ENCODE measurements at regions not wholly inside any gene's neighbourhood (a gene's known extent, or its start where the extent isn't known, plus 50 kb on each side); places are given as distances from the start of the nearest gene placed in this dataset.

DNA sequence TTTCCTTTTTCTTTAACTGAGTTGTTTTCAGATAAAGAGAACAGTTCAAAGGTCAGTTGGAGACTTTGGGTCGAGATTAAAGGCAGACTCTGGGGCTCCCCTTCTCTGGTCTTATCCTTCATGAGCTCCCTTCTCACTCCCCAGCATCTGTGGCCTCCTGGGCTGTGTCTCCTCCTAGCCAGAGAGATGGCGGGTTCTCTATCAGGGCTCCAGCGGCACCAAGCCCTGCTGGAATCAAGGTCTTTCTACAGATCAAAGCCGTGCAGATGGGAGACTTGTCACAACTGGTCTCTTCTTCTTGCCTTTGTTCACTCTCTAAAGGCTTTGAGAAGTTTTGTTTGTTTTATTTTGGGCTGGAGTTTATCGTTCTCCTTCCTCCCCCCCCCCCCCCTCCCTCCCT is 373.7 kb upstream of the C1orf174 start:
- Histone ChIP-seq H3K27ac (no peak overlapping the region), H3K4me3 (no peak overlapping the region)

DNA sequence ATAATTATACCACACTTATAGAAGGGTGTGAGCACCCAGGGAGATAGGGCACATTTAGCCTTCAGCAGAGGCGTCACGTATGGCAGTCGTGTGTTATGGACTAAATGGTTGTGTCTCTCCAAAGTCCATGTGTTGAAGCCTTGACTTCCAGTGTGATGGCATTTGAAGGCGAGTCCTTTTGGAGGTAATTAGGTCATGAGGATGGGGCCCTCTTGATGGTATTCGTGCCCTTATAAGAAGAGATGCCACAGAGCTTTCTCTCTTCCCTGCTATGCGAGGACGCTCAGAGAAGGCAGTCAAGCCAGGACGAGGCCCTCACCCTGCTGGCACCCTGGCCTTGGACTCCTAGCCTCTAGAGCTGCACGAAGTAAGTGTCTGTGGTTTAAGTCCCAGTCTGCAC is 375.0 kb upstream of the C1orf174 start:
- H3K27ac ChIP-seq, result no peak overlapping the region
- no peak overlapping the region for H3K4me3 ChIP-seq

DNA sequence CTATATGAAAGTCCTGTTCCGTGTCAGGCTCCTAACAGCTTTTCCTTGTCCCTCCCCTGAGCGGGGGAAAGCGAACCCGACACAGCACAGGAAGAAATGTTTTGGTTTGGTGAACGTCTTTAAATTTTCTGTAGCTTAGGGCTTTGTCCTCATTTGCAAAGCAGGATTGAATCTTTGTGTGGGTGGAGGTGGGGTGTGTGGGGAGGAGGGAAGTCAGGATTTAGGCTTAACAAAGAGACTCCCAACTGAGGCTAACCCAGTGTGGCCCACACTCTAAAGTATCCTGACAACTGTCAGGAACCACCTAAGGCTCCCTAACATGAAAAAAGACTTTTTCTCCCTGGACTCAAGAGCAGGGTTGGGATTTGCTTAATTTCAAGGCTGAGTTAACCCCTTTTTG is 376.2 kb upstream of the C1orf174 start:
- Histone ChIP-seq H3K27ac (no peak overlapping the region), H3K4me3 (no peak overlapping the region)

DNA sequence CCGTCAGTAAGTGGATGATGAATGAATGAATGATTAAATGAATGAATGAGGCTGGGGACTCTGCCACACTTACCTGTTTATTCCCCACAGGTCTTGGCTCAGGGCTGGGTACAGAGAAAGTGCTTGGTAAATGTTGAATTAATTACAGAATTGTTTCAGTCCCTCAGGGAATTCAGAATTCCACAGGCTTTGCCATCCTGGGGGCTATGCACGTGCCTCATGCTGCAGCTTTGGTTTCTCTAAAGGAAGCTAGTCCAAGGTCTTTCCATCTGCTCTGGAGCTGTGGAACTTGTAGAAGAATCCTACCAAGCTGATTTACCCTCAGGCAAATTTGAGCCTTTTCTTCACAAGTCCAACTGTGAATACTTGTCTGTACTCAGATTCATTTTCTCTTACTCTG is 376.8 kb upstream of the AJAP1 start:
- H3K27ac ChIP-seq, result no peak overlapping the region
- no peak overlapping the region for H3K4me3 ChIP-seq

DNA sequence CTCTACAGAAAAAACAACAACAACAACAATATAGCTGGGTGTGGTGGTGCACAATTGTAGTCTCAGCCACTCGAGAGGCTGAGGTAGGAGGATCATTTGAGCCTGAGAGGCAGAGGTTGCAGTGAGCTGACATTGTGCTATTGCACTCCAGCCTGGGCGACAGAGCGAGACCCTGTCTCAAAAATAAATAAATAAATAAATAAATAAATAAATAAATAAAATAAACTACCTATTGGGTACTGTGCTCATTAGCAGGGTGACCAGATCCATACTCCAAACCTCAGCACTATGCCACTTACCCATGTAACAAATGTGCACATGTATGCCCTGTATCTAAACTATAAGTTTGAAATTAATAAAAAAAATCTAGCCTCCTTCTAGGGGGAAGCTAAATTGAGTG is 369.4 kb upstream of the AJAP1 start:
- Histone ChIP-seq H3K4me3 (no peak overlapping the region), H3K27ac (no peak overlapping the region)

- no peak overlapping the region for H3K27ac ChIP-seq
These were observed 361.5 kb upstream of the AJAP1 start for GRCh38 chr1:4292861-4293260.

DNA sequence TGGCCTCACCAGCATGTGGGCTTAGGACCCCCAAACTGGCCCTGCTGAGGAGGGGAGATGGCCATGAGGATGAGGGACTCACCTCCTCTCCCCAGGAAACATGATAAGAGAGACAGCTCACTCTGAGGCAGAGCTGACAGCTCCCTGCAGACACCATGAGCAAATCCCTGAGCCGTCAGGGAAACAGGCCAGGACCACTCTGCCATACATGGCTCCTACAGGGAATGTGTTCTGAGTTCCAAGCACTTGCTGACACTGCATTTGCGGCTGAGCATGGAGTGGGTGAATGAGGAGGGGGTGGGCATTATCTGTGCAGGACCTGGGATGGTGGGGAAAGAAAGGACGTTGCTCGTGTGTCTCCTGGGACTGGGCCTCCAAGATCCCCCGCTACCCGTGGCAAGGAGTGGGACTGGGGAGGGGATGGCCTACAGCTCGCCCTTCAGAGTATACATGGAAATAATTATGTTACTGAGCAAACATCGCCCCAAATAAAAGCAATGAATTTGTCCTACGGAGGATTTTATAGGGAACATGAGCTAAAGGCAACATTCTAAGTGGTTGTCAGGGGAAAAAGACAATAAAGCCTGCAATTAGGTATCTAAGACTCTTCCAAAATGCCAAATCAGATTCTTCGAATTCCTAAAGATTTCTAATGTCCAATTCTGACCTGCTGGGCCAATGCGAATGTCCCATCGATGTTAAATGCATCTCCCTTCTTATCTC is 355.9 kb upstream of the AJAP1 start:
- no peak overlapping the region for H3K27ac ChIP-seq
- H3K4me3 ChIP-seq, result no peak overlapping the region

More at GRCh38 chr1:4292861-4293260, 361.5 kb upstream of the AJAP1 start:
- H3K4me3 ChIP-seq, result no peak overlapping the region

DNA sequence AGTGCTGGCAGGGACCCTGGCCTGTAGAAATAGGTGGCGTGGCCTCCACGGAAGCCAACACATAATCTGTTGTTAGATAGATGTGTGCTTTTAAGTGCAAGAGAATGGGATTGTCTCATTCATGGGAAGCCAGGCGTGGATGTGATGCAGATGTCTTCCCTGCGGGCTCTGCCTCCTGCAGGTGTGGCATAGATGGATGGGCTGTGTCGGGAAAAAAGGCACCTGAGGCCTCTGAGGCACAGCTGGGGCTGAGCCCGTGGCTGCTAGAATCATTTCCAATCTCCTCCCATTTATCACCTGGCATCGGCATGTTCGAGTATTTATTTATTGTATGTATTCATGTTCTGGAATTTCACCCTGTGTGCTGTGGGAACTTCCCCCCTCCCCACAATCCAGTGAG is 353.4 kb upstream of the AJAP1 start:
- Histone ChIP-seq H3K4me3 (no peak overlapping the region), H3K27ac (no peak overlapping the region)

DNA sequence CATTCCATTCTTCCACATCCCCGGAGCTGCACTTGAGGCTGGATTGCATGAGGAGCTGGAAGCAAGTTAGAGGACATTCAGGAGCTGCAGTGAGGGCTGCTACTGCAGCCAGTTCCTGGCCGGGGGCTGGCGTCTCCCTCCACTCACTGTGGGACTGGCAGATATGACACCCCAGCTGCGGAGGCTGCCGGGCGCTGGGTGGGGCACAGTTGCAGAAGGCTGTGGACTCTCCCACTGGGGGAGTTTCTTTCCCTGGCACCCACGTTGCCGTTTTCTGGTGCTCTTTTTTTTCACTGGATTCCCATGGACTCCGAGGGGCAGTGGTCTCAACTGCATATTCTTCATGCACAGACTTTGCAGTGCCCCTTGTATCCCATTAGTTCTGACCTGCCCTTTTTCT is 351.1 kb upstream of the AJAP1 start:
- H3K27ac ChIP-seq, result no peak overlapping the region
- no peak overlapping the region for H3K4me3 ChIP-seq

GRCh38 chr1:4305526-4306301 is 348.7 kb upstream of the AJAP1 start:
- Histone ChIP-seq H3K4me3 (no peak overlapping the region), H3K27ac (no peak overlapping the region)

DNA sequence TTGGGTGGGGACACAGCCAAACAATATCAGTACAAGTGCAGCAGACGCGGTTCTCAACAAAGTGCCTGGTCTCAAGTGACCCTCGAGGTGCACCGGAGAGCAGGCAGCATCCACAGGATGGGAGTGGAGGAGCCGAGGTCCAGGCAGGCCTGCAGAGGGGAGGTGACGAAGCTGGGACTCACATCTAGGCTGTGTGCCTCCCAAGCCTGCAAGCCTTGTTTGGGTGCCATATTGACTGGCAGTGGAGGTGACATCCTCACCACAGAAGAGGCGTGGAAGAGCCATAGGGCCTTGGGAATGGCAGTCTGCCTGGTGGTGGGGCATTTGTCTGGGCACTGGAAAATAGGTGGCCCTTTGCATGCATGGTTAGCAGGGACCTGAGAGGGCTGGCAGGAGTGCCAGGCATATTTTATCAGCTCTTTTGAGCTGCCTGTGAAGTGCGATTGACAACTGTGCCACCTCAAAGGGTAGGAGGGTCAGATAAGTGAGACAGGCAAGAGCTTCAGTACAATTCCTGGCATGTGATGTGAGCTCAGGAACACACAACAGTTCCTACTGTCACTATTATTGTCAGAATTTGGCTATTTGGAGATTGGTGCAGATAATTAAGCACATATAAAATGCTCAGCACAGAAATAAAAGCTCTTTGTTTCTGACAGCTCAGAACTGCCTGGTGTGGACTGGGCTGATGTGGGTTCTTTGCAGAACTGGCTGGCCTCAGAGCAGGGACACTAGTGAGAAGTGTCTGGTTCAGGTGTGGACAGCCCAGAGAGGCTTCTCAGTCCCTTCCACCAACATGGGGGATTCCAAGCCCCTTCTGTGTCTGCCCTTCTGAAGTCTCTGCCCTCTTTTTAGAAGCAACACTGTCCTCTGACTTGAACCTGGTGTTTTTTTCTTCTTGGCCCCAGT is 347.6 kb upstream of the AJAP1 start:
- Histone ChIP-seq H3K27ac (no peak overlapping the region), H3K4me3 (no peak overlapping the region)

DNA sequence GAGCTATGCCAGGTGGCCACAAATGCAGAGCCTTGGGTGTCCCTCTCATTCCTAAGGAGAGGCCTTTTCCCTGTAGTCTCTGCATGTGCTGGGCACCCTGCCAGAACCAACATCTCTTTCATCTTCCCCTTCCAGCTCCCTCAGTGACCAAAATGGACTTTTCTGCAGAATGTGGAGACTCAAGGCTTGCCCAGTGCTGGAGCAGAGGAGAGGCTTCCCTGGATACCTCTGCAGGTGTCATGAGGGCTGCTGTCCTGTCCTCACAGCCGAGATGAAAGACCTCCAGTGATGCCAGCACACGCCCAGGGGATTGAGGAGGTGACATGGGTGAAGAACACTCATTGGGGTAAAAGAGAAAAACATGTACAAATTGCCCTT is 347.0 kb upstream of the AJAP1 start:
- Histone ChIP-seq H3K4me3 (no peak overlapping the region), H3K27ac (no peak overlapping the region)

DNA sequence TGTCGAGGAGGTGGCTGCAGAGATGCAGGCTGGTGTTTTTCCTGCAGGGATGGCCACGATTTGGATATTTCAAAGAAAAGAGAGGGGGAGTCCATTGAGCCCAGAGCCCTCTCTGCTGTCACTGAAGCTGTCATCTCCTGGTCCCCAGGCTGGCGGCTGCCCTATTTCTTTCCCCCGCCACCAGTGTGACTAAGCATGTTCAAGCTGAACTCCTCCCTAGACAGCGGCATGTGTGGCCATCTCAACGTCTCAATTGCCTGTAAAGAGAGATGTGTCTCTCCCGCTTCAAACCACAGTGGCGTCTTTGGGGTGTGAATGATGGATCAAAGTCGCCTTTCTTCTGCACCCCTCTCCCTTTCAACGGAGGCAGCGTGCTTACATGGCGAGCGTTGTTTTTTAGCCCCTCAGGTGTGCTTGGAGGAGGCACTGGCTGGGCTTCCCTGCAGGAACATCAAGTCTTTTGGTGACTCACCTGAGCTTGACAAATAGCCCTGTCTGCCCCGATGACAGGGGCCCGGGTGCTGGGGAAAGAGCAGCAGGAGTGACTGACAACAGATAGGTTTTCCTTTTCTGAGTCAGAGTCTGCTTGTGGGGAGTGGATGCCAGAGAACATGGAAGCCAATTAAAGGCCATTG is 346.4 kb upstream of the AJAP1 start:
- no peak overlapping the region for H3K4me3 ChIP-seq
- H3K27ac ChIP-seq, result no peak overlapping the region

DNA sequence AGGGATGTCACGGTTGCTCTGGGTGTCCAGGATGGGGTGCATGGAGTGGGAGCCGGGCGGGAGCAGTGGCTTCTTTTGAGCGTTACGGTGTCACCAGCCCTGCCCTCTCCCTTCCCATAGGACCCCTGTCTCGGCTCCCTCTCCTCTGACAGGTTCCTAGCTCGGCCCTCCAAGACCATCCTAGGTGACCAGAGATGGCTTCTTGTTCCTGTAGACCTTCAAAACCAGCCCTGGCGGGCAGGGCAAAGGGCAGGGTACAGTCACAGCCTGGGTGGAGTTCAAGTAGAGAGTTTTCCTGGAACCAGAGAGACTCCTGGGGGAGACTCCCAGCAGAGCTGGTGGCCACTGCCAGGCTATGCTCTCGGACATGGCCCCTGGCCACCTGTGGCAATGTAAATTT is 345.6 kb upstream of the AJAP1 start:
- Histone ChIP-seq H3K27ac (no peak overlapping the region), H3K4me3 (no peak overlapping the region)

DNA sequence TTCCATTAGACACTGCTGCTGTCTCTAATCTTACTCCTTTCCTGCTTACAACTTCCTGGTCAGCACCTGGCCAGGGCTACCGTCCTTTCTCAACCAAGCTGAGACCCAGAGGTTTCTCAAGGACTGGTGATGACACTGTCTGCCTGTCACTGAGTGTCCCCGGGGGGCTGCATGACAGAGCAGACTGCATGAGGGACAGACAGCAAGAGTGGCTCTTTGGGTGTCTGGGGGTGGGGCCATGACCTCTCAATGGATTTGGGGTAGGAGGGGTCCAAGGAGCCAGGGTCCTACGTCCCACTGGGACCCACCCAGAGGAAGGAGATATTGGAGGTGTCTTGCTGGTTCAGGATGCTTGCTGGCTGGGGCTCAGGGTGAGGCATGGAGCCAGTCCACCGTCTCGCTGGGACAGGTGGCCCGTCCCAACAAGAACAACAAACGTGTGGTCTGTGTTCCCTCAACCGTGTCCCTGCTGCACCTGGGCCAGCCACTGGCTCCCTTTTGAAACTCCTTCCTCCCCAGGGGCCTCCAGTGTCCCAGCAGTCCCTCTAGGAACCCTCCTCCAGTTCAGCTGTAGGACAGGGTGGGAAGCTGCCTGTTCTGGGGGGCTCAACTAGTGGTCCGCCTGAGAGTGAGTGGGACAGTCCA is 344.6 kb upstream of the AJAP1 start:
- Histone ChIP-seq H3K27ac (no peak overlapping the region), H3K4me3 (no peak overlapping the region)

- Histone ChIP-seq H3K4me3 (no peak overlapping the region), H3K27ac (no peak overlapping the region)
These were observed 343.9 kb upstream of the AJAP1 start for GRCh38 chr1:4310396-4310923.

DNA sequence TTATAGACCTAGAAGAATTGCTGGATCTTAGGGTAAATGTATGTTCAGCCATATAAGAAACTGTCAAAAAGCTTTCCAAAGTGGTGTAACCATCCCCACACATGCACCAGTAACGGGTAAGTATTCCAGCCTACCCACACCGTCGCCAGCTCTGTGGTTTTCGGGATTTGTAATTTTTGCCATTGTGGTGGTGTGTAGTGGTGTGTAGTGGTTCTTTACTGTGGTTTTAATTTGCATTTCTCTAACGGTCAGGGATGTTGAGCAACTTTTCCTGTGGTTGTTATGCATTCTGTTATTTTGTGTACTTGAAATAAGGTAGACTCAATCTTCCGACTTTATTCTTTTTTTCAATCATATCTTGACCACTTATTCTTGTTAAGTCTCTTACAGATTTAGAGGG is 342.4 kb upstream of the AJAP1 start:
- no peak overlapping the region for H3K27ac ChIP-seq
- no peak overlapping the region for H3K4me3 ChIP-seq

- H3K27ac ChIP-seq, result no peak overlapping the region
These were observed 339.2 kb upstream of the AJAP1 start for GRCh38 chr1:4315202-4315601.

DNA sequence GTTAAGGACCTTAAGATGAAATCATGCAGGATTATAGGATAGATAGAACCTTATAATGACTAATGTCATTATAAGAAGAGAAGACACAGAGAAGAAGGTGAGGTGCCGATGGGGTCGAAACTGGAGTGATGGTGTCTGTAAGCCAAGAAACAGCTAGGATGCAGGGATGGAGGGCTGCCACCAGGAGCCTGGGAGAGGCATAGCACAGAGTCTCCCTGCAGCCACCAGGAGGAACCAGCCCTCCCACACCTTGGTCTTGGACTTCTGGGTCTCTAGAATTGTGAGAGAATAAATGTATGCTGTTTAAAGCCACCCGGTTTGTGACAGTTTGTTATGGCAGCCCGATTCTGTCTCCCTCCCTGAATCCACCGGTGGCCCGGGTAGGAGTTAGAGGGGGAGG is 337.2 kb upstream of the AJAP1 start:
- no peak overlapping the region for H3K4me3 ChIP-seq
- no peak overlapping the region for H3K27ac ChIP-seq

More at GRCh38 chr1:4315202-4315601, 339.2 kb upstream of the AJAP1 start:
- no peak overlapping the region for H3K4me3 ChIP-seq

Measured in skin epidermis (tissue), 12 donors.